Karpas-422 (cell line): ENCODE measurements at regions not wholly inside any gene's neighbourhood (a gene's known extent, or its start where the extent isn't known, plus 50 kb on each side); places are given as distances from the start of the nearest gene placed in this dataset.

Source experiments
- DNase-seq: peaks from one replicate; pipeline ENCODE4 v3.0.0-alpha.2; 2015
- H2AFZ ChIP-seq: fragments of 200-600 bp; sonication (generic); 2 replicates; pipeline ENCODE4 v1.6.1; 2014; ENCODE audit warnings: antibody characterized with exemption, low read length, mixed read lengths
- H3K27ac ChIP-seq: fragments of 200-600 bp; sonication (generic); 2 replicates; pipeline ENCODE4 v1.5.1; 2014; ENCODE audit warnings: mild to moderate bottlenecking, low read length, moderate library complexity
- H3K27me3 ChIP-seq: fragments of 200-600 bp; sonication (generic); 2 replicates; pipeline ENCODE4 v1.6.1; 2014; ENCODE audit warnings: low read length, mixed read lengths
- H3K36me3 ChIP-seq: fragments of 200-600 bp; sonication (generic); 2 replicates; pipeline ENCODE4 v1.6.1; 2014; ENCODE audit warnings: low read length, mixed read lengths; ENCODE audit not compliant: insufficient read depth
- H3K4me1 ChIP-seq: fragments of 200-600 bp; sonication (generic); 2 replicates; pipeline ENCODE4 v1.6.1; 2014; ENCODE audit warnings: mild to moderate bottlenecking, low read length, mixed read lengths
- H3K4me2 ChIP-seq: fragments of 200-600 bp; sonication (generic); 2 replicates; pipeline ENCODE4 v1.6.1; 2014; ENCODE audit warnings: low read length, low read depth, mild to moderate bottlenecking; ENCODE audit not compliant: poor library complexity, severe bottlenecking
- H3K4me3 ChIP-seq: fragments of 200-600 bp; sonication (generic); 2 replicates; pipeline ENCODE4 v1.5.1; 2014; ENCODE audit warnings: mild to moderate bottlenecking, antibody characterized with exemption, low read length, mixed read lengths
- H3K79me2 ChIP-seq: fragments of 200-600 bp; sonication (generic); 2 replicates; pipeline ENCODE4 v1.6.1; 2014; ENCODE audit warnings: mild to moderate bottlenecking, low read length, mixed read lengths
- H3K9ac ChIP-seq: fragments of 200-600 bp; sonication (generic); 2 replicates; pipeline ENCODE4 v1.6.0; 2014; ENCODE audit warnings: low read length
- H3K9me2 ChIP-seq: fragments of 200-600 bp; sonication (generic), shearing (Covaris generic); replicated peaks from 2 replicates; pipeline ENCODE4 v1.6.0; 2014; ENCODE audit warnings: mild to moderate bottlenecking, low read length, moderate library complexity; ENCODE audit not compliant: insufficient read depth
- H3K9me3 ChIP-seq: fragments of 300-700, 200-600 bp; sonication (generic); 2 replicates; pipeline ENCODE4 v1.6.1; 2014; ENCODE audit warnings: low read length, mixed read lengths
- H4K20me1 ChIP-seq: fragments of 200-600 bp; sonication (generic); 2 replicates; pipeline ENCODE4 v1.6.1; 2014; ENCODE audit warnings: mild to moderate bottlenecking, antibody characterized with exemption, low read length, low read depth; ENCODE audit not compliant: insufficient read depth

GRCh38 chr17:63190821-63191370 is 224.9 kb downstream of the TANC2 start:
- H3K4me1 ChIP-seq: no peaks in the 10 kb centered on the region; the same call in 1 of the 2 replicates
- H3K9me3 ChIP-seq: no peaks in the 10 kb centered on the region
- no peak overlapping the region for H3K4me3 ChIP-seq
- H3K9ac ChIP-seq: no peak overlapping the region
- H3K27me3 ChIP-seq: no peaks in the 10 kb centered on the region
- H3K36me3 ChIP-seq: no peaks in the 10 kb centered on the region
- H3K4me2 ChIP-seq: no peak overlapping the region
- no peak overlapping the region for H3K27ac ChIP-seq
- no peaks in the 10 kb centered on the region for H3K79me2 ChIP-seq
- H2AFZ ChIP-seq: no peak overlapping the region
- no peaks in the 10 kb centered on the region for H3K9me2 ChIP-seq
- DNase-seq: no peak
- 0 out of 2 replicates have a peak, but pooled peaks cover 4% of the 10 kb centered on the region for H4K20me1 ChIP-seq

GRCh38 chr17:63191610-63192009 is 225.6 kb downstream of the TANC2 start:
- no peak for DNase-seq
- Histone ChIP-seq H3K9me2 (no peaks in the 10 kb centered on the region), H3K27ac (no peak overlapping the region), H3K27me3 (no peaks in the 10 kb centered on the region), H3K4me2 (no peak overlapping the region), H2AFZ (no peak overlapping the region), H3K9me3 (no peaks in the 10 kb centered on the region), H3K79me2 (no peaks in the 10 kb centered on the region), H3K36me3 (no peaks in the 10 kb centered on the region), H3K4me1 (no peaks in the 10 kb centered on the region; the same call in 1 of the 2 replicates), H4K20me1 (0 out of 2 replicates have a peak, but pooled peaks cover 4% of the 10 kb centered on the region), H3K4me3 (no peak overlapping the region), H3K9ac (no peak overlapping the region)

GRCh38 chr17:63193827-63194226 is 227.8 kb downstream of the TANC2 start:
- H3K79me2 ChIP-seq: no peaks in the 10 kb centered on the region
- H3K4me1 ChIP-seq: no peaks in the 10 kb centered on the region; the same call in 1 of the 2 replicates
- H3K27ac ChIP-seq: no peak overlapping the region
- H3K9me2 ChIP-seq: no peaks in the 10 kb centered on the region
- DNase-seq: no peak
- no peaks in the 10 kb centered on the region for H3K27me3 ChIP-seq
- no peak overlapping the region for H3K9ac ChIP-seq
- no peak overlapping the region for H3K4me3 ChIP-seq
- no peaks in the 10 kb centered on the region for H3K9me3 ChIP-seq
- H2AFZ ChIP-seq: no peak overlapping the region
- H4K20me1 ChIP-seq: 0 out of 2 replicates have a peak, but pooled peaks cover 4% of the 10 kb centered on the region
- no peak overlapping the region for H3K4me2 ChIP-seq
- no peaks in the 10 kb centered on the region for H3K36me3 ChIP-seq

GRCh38 chr17:63196772-63197335 is 230.8 kb downstream of the TANC2 start:
- H3K27me3 ChIP-seq: no peaks in the 10 kb centered on the region
- no peaks in the 10 kb centered on the region for H3K4me1 ChIP-seq
- H3K36me3 ChIP-seq: no peaks in the 10 kb centered on the region
- H2AFZ ChIP-seq: no peak overlapping the region
- H3K9me2 ChIP-seq: no peaks in the 10 kb centered on the region
- no peaks in the 10 kb centered on the region for H3K79me2 ChIP-seq
- no peaks in the 10 kb centered on the region for H3K9me3 ChIP-seq
- no peak overlapping the region for H3K4me2 ChIP-seq
- H3K4me3 ChIP-seq: no peak overlapping the region
- DNase-seq: no peak
- no peak overlapping the region for H3K9ac ChIP-seq
- H4K20me1 ChIP-seq: no peaks in the 10 kb centered on the region
- H3K27ac ChIP-seq: no peak overlapping the region

GRCh38 chr17:63203652-63204051 is 237.6 kb downstream of the TANC2 start:
- no peaks in the 10 kb centered on the region for H3K79me2 ChIP-seq
- no peak overlapping the region for H3K4me2 ChIP-seq
- H3K9me2 ChIP-seq: no peaks in the 10 kb centered on the region
- no peak overlapping the region for H3K9ac ChIP-seq
- no peaks in the 10 kb centered on the region for H3K4me1 ChIP-seq
- H3K9me3 ChIP-seq: no peaks in the 10 kb centered on the region
- H3K36me3 ChIP-seq: no peaks in the 10 kb centered on the region
- H3K4me3 ChIP-seq: no peak overlapping the region
- H4K20me1 ChIP-seq: no peaks in the 10 kb centered on the region
- DNase-seq: no peak
- H2AFZ ChIP-seq: no peak overlapping the region
- no peak overlapping the region for H3K27ac ChIP-seq
- no peaks in the 10 kb centered on the region for H3K27me3 ChIP-seq

GRCh38 chr17:63221939-63222338 is 224.2 kb downstream of the CYB561 start:
- DNase-seq: no peak
- Histone ChIP-seq H4K20me1 (no peaks in the 10 kb centered on the region), H2AFZ (no peak overlapping the region), H3K9me2 (no peaks in the 10 kb centered on the region), H3K4me1 (no peaks in the 10 kb centered on the region), H3K36me3 (no peaks in the 10 kb centered on the region), H3K27ac (no peak overlapping the region), H3K27me3 (no peaks in the 10 kb centered on the region), H3K4me2 (no peak overlapping the region), H3K79me2 (no peaks in the 10 kb centered on the region), H3K4me3 (no peak overlapping the region), H3K9me3 (no peaks in the 10 kb centered on the region), H3K9ac (no peak overlapping the region)

- no peak overlapping the region for H3K4me2 ChIP-seq
- no peaks in the 10 kb centered on the region for H4K20me1 ChIP-seq
- H2AFZ ChIP-seq: no peak overlapping the region
- H3K9me2 ChIP-seq: no peaks in the 10 kb centered on the region
- H3K36me3 ChIP-seq: no peaks in the 10 kb centered on the region
- no peak overlapping the region for H3K27ac ChIP-seq
- H3K9ac ChIP-seq: no peak overlapping the region
- no peaks in the 10 kb centered on the region for H3K9me3 ChIP-seq
- no peaks in the 10 kb centered on the region for H3K4me1 ChIP-seq
- no peak for DNase-seq
- no peak overlapping the region for H3K4me3 ChIP-seq
- H3K79me2 ChIP-seq: no peaks in the 10 kb centered on the region
- no peaks in the 10 kb centered on the region for H3K27me3 ChIP-seq
These were observed 223.5 kb downstream of the CYB561 start for GRCh38 chr17:63222655-63223054.

GRCh38 chr17:63223212-63223911 is 222.7 kb downstream of the CYB561 start:
- no peaks in the 10 kb centered on the region for H4K20me1 ChIP-seq
- H3K9ac ChIP-seq: no peak overlapping the region
- H3K4me1 ChIP-seq: no peaks in the 10 kb centered on the region
- H2AFZ ChIP-seq: no peak overlapping the region
- no peak for DNase-seq
- H3K9me2 ChIP-seq: no peaks in the 10 kb centered on the region
- no peak overlapping the region for H3K4me3 ChIP-seq
- H3K79me2 ChIP-seq: no peaks in the 10 kb centered on the region
- no peaks in the 10 kb centered on the region for H3K9me3 ChIP-seq
- no peaks in the 10 kb centered on the region for H3K36me3 ChIP-seq
- no peak overlapping the region for H3K27ac ChIP-seq
- no peaks in the 10 kb centered on the region for H3K27me3 ChIP-seq
- no peak overlapping the region for H3K4me2 ChIP-seq
